K562 (cell line): ENCODE measurements at regions not wholly inside any gene's neighbourhood (a gene's known extent, or its start where the extent isn't known, plus 50 kb on each side); places are given as distances from the start of the nearest gene placed in this dataset.

Experiments
- ATAC-seq: fragments of 200-7000 bp; cut with Tn5 transposase; 3 replicates; pipeline ENCODE4 v1.9.1; 2020; ENCODE audit warnings: moderate library complexity
- BruUV-seq: library from RNA; stranded (reverse); fragments of 400-500 nt; replicated peaks from 2 replicates; lab custom pipeline; 2021; lab: Mats Ljungman, UMichigan
- CTCF ChIA-PET: fragments of 300-600 bp; formaldehyde crosslinking; extraction: SDS; loops from one replicate; lab custom pipeline; 2021; ENCODE audit warnings: low intra/inter-chr PET ratio; lab: Yijun Ruan, JAX
- POLR2A ChIA-PET: fragments of 300-600, 350-650 bp; sonication (Branson Sonifier 250); formaldehyde crosslinking; extraction: SDS; loops from one replicate; lab custom pipeline; 2021; ENCODE audit warnings: antibody characterized with exemption, inconsistent platforms; lab: Yijun Ruan, JAX
- DNase-seq, 4 experiments: peaks; one replicate each; pipeline versions ENCODE4 v3.0.0 to v3.0.0-alpha.2; 2011 to 2018; ENCODE audit warnings: low spot score in 3 of 4, mixed read lengths in 3 of 4; ENCODE audit errors: extremely low read depth in 1 of 4
- FAIRE-seq: peaks from 2 replicates; lab custom pipeline; 2011; peaks lifted over from hg19 to GRCh38; lab: Jason Lieb, UNC
- H2AFZ ChIP-seq: 2 replicates; pipeline ENCODE4 v1.6.0; 2011; ENCODE audit warnings: low read depth, low read length, control low read depth, inconsistent platforms
- H3K27ac ChIP-seq: fragments of 200-600 bp; 3 replicates; pipeline ENCODE4 v1.8.0; 2011; ENCODE audit warnings: low read depth, mild to moderate bottlenecking, control low read depth, inconsistent platforms, low read length, moderate library complexity, mixed read lengths; ENCODE audit errors: extremely low read depth
- H3K27me3 ChIP-seq, 2 experiments: fragments of 300-600 bp in 1 of 2; 2 replicates in 1 of 2; 3 replicates in 1 of 2; pipeline versions ENCODE4 v1.6.0 to v1.8.0; 2011; ENCODE audit warnings: inconsistent platforms in 2 of 2, low read length in 2 of 2, mild to moderate bottlenecking in 1 of 2, mixed read lengths in 1 of 2, moderate library complexity in 1 of 2; ENCODE audit not compliant: control insufficient read depth in 2 of 2, insufficient read depth in 2 of 2
- H3K36me3 ChIP-seq: fragments of 300-600 bp; 3 replicates; pipeline ENCODE4 v1.8.0; 2011; ENCODE audit warnings: mild to moderate bottlenecking, low read length, inconsistent platforms; ENCODE audit not compliant: control insufficient read depth, insufficient read depth
- H3K4me1 ChIP-seq, 2 experiments: fragments of 200-600 bp in 1 of 2; replicated peaks in 1 of 2; 2 replicates in 1 of 2; 3 replicates in 1 of 2; pipeline versions ENCODE4 v1.5.1 to v1.8.0; 2011; ENCODE audit warnings: inconsistent platforms in 2 of 2, low read length in 2 of 2, mild to moderate bottlenecking in 1 of 2, mixed read lengths in 1 of 2, moderate library complexity in 1 of 2; ENCODE audit not compliant: control insufficient read depth in 2 of 2, insufficient read depth in 2 of 2
- H3K4me2 ChIP-seq: 2 replicates; pipeline ENCODE4 v1.6.1; 2011; ENCODE audit warnings: low read length, control low read depth, inconsistent platforms, mixed read lengths; ENCODE audit not compliant: insufficient read depth
- H3K4me3 ChIP-seq: fragments of 200-600 bp; sonication (generic), shearing (Covaris generic); 2 replicates; pipeline ENCODE4 v1.5.1; 2016; ENCODE audit warnings: control low read depth, inconsistent platforms
- H3K79me2 ChIP-seq: fragments of 200-600 bp; 3 replicates; pipeline ENCODE4 v1.8.0; 2011; ENCODE audit warnings: low read length, inconsistent platforms; ENCODE audit not compliant: control insufficient read depth, insufficient read depth
- H3K9ac ChIP-seq, 2 experiments: 2 replicates each; pipeline versions ENCODE4 v1.6.0 to v1.6.1; 2011; ENCODE audit warnings: low read depth in 2 of 2, low read length in 2 of 2, control low read depth in 1 of 2, inconsistent platforms in 1 of 2, mild to moderate bottlenecking in 1 of 2, mixed read lengths in 1 of 2; ENCODE audit not compliant: insufficient read depth in 1 of 2
- H3K9me1 ChIP-seq: one replicate; pipeline ENCODE4 v1.6.0; 2011; ENCODE audit warnings: inconsistent platforms, mild to moderate bottlenecking, low read length, moderate library complexity; ENCODE audit not compliant: control insufficient read depth, insufficient read depth
- H3K9me3 ChIP-seq: replicated peaks from 2 replicates; pipeline ENCODE4 v1.5.1; 2011; ENCODE audit warnings: low read depth, low read length, inconsistent platforms; ENCODE audit not compliant: control insufficient read depth, insufficient read depth
- H4K20me1 ChIP-seq: replicated peaks from 2 replicates; pipeline ENCODE4 v1.6.1; 2011; ENCODE audit warnings: low read length, inconsistent platforms, mixed read lengths; ENCODE audit not compliant: control insufficient read depth, insufficient read depth
- CGGBP1 ChIP-seq: fragments of 250-450 bp; sonication (Bioruptor Pico); IDR thresholded peaks from 2 replicates; pipeline ENCODE4 v1.9.0; 2021; ENCODE audit warnings: mild to moderate bottlenecking
- CTBP1 ChIP-seq: fragments of 450-650 bp; IDR thresholded peaks from 2 replicates; pipeline ENCODE4 v1.6.1; 2016; ENCODE audit warnings: borderline replicate concordance
- ELF1 ChIP-seq: fragments of 200-800 bp; sonication (Bioruptor generic); IDR thresholded peaks from 2 replicates; pipeline ENCODE4 v1.6.1; 2016; ENCODE audit warnings: missing genetic modification characterization, missing compliant biosample characterization
- ESRRA ChIP-seq: fragments of 450-650 bp; IDR thresholded peaks from 2 replicates; pipeline ENCODE4 v1.6.1; 2014; ENCODE audit warnings: low read depth, mild to moderate bottlenecking, moderate library complexity, borderline replicate concordance
- EWSR1 ChIP-seq: fragments of 450-650 bp; IDR thresholded peaks from 2 replicates; pipeline ENCODE4 v1.6.1; 2018; ENCODE audit warnings: borderline replicate concordance, mild to moderate bottlenecking, low read depth, moderate library complexity; ENCODE audit not compliant: partially characterized antibody
- HDAC8 ChIP-seq: fragments of 450-650 bp; IDR thresholded peaks from 2 replicates; pipeline ENCODE4 v1.6.1; 2016; ENCODE audit warnings: mild to moderate bottlenecking, missing genetic modification characterization, moderate library complexity, missing compliant biosample characterization
- HLTF ChIP-seq: fragments of 450-650 bp; IDR thresholded peaks from 2 replicates; pipeline ENCODE4 v1.6.1; 2016
- KLF16 ChIP-seq: IDR thresholded peaks from 2 replicates; pipeline ENCODE4 v1.6.1; 2016; ENCODE audit warnings: antibody characterized with exemption
- KLF6 ChIP-seq: fragments of 250-450 bp; sonication (Bioruptor Pico); IDR thresholded peaks from 2 replicates; pipeline ENCODE4 v1.4.0; 2020; ENCODE audit warnings: mild to moderate bottlenecking, moderate library complexity, borderline replicate concordance
- LARP7 ChIP-seq: fragments of 450-650 bp; IDR thresholded peaks from 2 replicates; pipeline ENCODE4 v1.6.1; 2016
- MCM3 ChIP-seq: fragments of 450-650 bp; IDR thresholded peaks from 2 replicates; pipeline ENCODE4 v1.6.1; 2016
- PHB2 ChIP-seq: fragments of 450-650 bp; IDR thresholded peaks from 2 replicates; pipeline ENCODE4 v1.6.1; 2017; ENCODE audit warnings: low read depth
- PHF20 ChIP-seq: fragments of 450-650 bp; IDR thresholded peaks from 2 replicates; pipeline ENCODE4 v1.6.1; 2018; ENCODE audit not compliant: partially characterized antibody
- RB1 ChIP-seq: fragments of 450-650 bp; IDR thresholded peaks from 2 replicates; pipeline ENCODE4 v1.6.1; 2017; ENCODE audit warnings: low read depth, mild to moderate bottlenecking
- SNRNP70 ChIP-seq: fragments of 200-400 bp; formaldehyde crosslinking; optimal IDR thresholded peaks from 2 replicates; pipeline ENCODE3; 2017; ENCODE audit warnings: low read depth, low read length
- SRF ChIP-seq, 2 experiments: fragments of 250-450, 450-650 bp in 1 of 2; sonication (Bioruptor Pico) in 1 of 2; sonication (generic) in 1 of 2; formaldehyde crosslinking; IDR thresholded peaks; 2 replicates each; pipeline versions ENCODE4 v1.5.0 to v1.5.1; 2020 to 2022; ENCODE audit warnings: mild to moderate bottlenecking in 1 of 2, missing genetic modification reagents in 1 of 2
- TCF15 ChIP-seq: fragments of 250-450 bp; sonication (Bioruptor Pico); IDR thresholded peaks from 2 replicates; pipeline ENCODE4 v1.8.0; 2022; ENCODE audit warnings: moderate library complexity, mild to moderate bottlenecking, inconsistent platforms
- ZNF263 ChIP-seq: sonication (generic); formaldehyde crosslinking; IDR thresholded peaks from 2 replicates; pipeline ENCODE4 v1.8.0; 2022; ENCODE audit warnings: mild to moderate bottlenecking, missing genetic modification reagents, borderline replicate concordance
- ZNF717 ChIP-seq: fragments of 250-450 bp; sonication (Bioruptor Pico); IDR thresholded peaks from 2 replicates; pipeline ENCODE4 v1.5.0; 2021
- WGBS: fragments of 100-300 bp; shearing (Covaris generic); methylation state at CpG from one replicate; pipeline ENCODE4 v1.1.6; 2016; ENCODE audit warnings: low coverage, mixed read lengths; ENCODE audit not compliant: insufficient coverage; ENCODE audit errors: missing lambda C conversion rate; 5-methylcytosine and 5-hydroxymethylcytosine counted together
- in situ Hi-C: fragments of 300-500 bp; cut with MboI; formaldehyde crosslinking; loops from 4 replicates; pipeline ENCODE4 v1.15.0; 2018; ENCODE audit warnings: inconsistent platforms, mixed read lengths
- intact Hi-C: fragments of 100-400 bp; cut with micrococcal nuclease; formaldehyde crosslinking; loops from 2 replicates; pipeline ENCODE4 v1.14.2; 2022

GRCh38 chr15:38864827-38865581 is 300.4 kb upstream of the RASGRP1 start:
- no TSS peak for BruUV-seq
- 2% methylated on average over 9 of the region's 9 CpGs for WGBS
- Histone ChIP-seq H3K79me2 (no peaks in the 10 kb centered on the region), H3K9me3 (no peaks in the 10 kb centered on the region), H3K27me3 (no peaks in the 10 kb centered on the region), H3K4me2 (no peak overlapping the region), H3K9ac (no peak overlapping the region), H3K36me3 (no peaks in the 10 kb centered on the region), H3K9me1 (no peaks in the 10 kb centered on the region), H4K20me1 (no peaks in the 10 kb centered on the region), H3K4me3 (no peak overlapping the region), H3K27ac (no peak overlapping the region), H3K4me1 (no peaks in the 10 kb centered on the region), H2AFZ (no peak overlapping the region)
- intact Hi-C loops = no loop called here
- CTCF ChIA-PET = no interaction called here
- DNase-seq (no peak), FAIRE-seq (no peak), ATAC-seq (no peak)
- TF ChIP-seq KLF16 (no peak), CGGBP1 (CRISPR knock-in tag) (no peak), LARP7 (no peak), SNRNP70 (no peak), SRF (CRISPR knock-in tag; IDR thresholded peaks at IDR 0.05) (no peak)
- in situ Hi-C loops = no loop called here
- POLR2A ChIA-PET = no interaction called here

GRCh38 chr15:38867556-38867955 is 302.9 kb upstream of the RASGRP1 start:
- Histone ChIP-seq H3K9me3 (no peaks in the 10 kb centered on the region), H2AFZ (no peak overlapping the region), H3K79me2 (no peaks in the 10 kb centered on the region), H3K9me1 (no peaks in the 10 kb centered on the region), H3K9ac (no peak overlapping the region), H4K20me1 (no peaks in the 10 kb centered on the region), H3K27ac (no peak overlapping the region), H3K27me3 (no peaks in the 10 kb centered on the region), H3K4me2 (no peak overlapping the region)
- no TSS peak for BruUV-seq
- in situ Hi-C loops = no loop called here
- ATAC-seq = no peak
- ChIA-PET POLR2A (no interaction called here), CTCF (no interaction called here)
- DNase-seq = no peak
- 0% methylated on average over 7 of the region's 7 CpGs for WGBS
- TF ChIP-seq ELF1 (tag) (no peak), ZNF263 (CRISPR knock-in tag) (no peak), HLTF (no peak), ESRRA (no peak), PHB2 (no peak), HDAC8 (no peak), KLF6 (CRISPR knock-in tag) (no peak), EWSR1 (no peak), MCM3 (no peak), ZNF717 (CRISPR knock-in tag) (no peak), RB1 (no peak), PHF20 (no peak), CTBP1 (no peak), TCF15 (CRISPR knock-in tag) (no peak)
- TF ChIP-seq, all 486 proteins: peak for 0
- intact Hi-C loops = no loop called here
- FAIRE-seq = no peak
- Histone ChIP-seq H3K36me3 (no peaks in the 10 kb centered on the region), H3K4me3 (no peak overlapping the region), H3K4me1 (no peaks in the 10 kb centered on the region)
